OCI-LY3 (cell line): ENCODE measurements at regions not wholly inside any gene's neighbourhood (a gene's known extent, or its start where the extent isn't known, plus 50 kb on each side); places are given as distances from the start of the nearest gene placed in this dataset.

Source experiments
- H2AFZ ChIP-seq: fragments of 200-600, 300-600 bp; shearing (Covaris generic); 2 replicates; pipeline ENCODE4 v1.6.0; 2014; ENCODE audit warnings: antibody characterized with exemption, low read depth, low read length
- H3K27ac ChIP-seq: fragments of 200-600, 300-600 bp; sonication (generic); 2 replicates; pipeline ENCODE4 v1.5.1; 2014; ENCODE audit warnings: mild to moderate bottlenecking, low read length, moderate library complexity, mixed read lengths
- H3K27me3 ChIP-seq: fragments of 200-600, 300-600 bp; sonication (generic); 2 replicates; pipeline ENCODE4 v1.6.1; 2014; ENCODE audit warnings: low read depth, low read length, mixed read lengths
- H3K36me3 ChIP-seq: fragments of 200-600, 300-600 bp; sonication (generic); replicated peaks from 2 replicates; pipeline ENCODE3; 2014; ENCODE audit warnings: low read depth, low read length, mixed read lengths
- H3K4me1 ChIP-seq: fragments of 300-600, 200-600 bp; sonication (generic); 2 replicates; pipeline ENCODE4 v1.6.1; 2014; ENCODE audit warnings: low read length, mixed read lengths
- H3K4me2 ChIP-seq: fragments of 200-600, 300-600 bp; sonication (generic); 2 replicates; pipeline ENCODE4 v1.6.1; 2014; ENCODE audit warnings: low read length, mixed read lengths
- H3K4me3 ChIP-seq: fragments of 300-600, 200-600 bp; sonication (generic); 2 replicates; pipeline ENCODE4 v1.5.1; 2014; ENCODE audit warnings: antibody characterized with exemption, mild to moderate bottlenecking, low read length, moderate library complexity
- H3K79me2 ChIP-seq: fragments of 300-600, 200-600 bp; shearing (Covaris generic); 2 replicates; pipeline ENCODE4 v1.6.1; 2014; ENCODE audit warnings: mild to moderate bottlenecking, low read length, mixed read lengths
- H3K9ac ChIP-seq: fragments of 300-600, 200-600 bp; shearing (Covaris generic); 2 replicates; pipeline ENCODE4 v1.6.0; 2014; ENCODE audit warnings: mild to moderate bottlenecking, low read length, moderate library complexity
- H3K9me3 ChIP-seq: fragments of 200-600, 300-600 bp; shearing (Covaris generic); 2 replicates; pipeline ENCODE4 v1.6.1; 2014; ENCODE audit warnings: low read length, mixed read lengths; ENCODE audit not compliant: insufficient read depth
- H4K20me1 ChIP-seq: fragments of 200-600, 300-600 bp; sonication (generic); 2 replicates; pipeline ENCODE4 v1.6.1; 2016; ENCODE audit warnings: low read length, mixed read lengths; ENCODE audit not compliant: insufficient read depth
- EZH2phosphoT487 ChIP-seq: fragments of 200-600 bp; shearing (Covaris generic); IDR thresholded peaks from 2 replicates; pipeline ENCODE4 v1.6.1; 2018; ENCODE audit warnings: antibody characterized with exemption, mixed run types, low read depth
- TF ChIP-seq, protein P1 (sequence below): fragments of 200-600, 300-600 bp; sonication (generic); IDR thresholded peaks from 2 replicates; pipeline ENCODE4 v1.5.1; 2014; ENCODE audit warnings: antibody characterized with exemption, low read length, low read depth

DNA sequence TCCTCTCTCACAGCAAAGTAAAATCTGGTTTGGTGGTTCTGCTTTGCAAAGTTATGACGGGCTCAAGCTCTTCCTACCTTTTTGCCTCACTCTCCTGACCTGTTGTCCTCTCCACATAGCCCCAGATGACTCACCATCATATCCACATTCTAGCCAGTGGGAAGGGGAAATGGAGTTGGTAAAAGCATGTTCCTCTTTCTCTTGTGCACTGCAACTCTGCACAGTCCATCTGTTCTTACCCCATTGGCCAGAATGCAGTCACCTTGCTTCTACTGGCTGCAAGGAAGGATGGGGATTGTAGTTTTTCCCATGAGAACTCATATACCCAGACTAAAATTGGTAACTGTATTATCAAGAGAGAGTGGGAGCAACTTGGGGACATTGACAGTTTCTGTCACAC is 50.4 kb upstream of the SMIM21 start:
- Histone ChIP-seq H3K4me1 (peaks cover 9% of the 10 kb centered on the region), H3K27ac (no peak overlapping the region), H3K36me3 (no peaks in the 10 kb centered on the region), H4K20me1 (no peaks in the 10 kb centered on the region), H3K27me3 (peaks cover 4% of the 10 kb centered on the region; the same call in 1 of the 2 replicates), H3K4me2 (peak overlapping the region; percentile 35), H3K9me3 (0 out of 2 replicates have a peak, but pooled peaks cover under 1% of the 10 kb centered on the region), H3K4me3 (peak overlapping the region; percentile 14; the same call in 1 of the 2 replicates), H2AFZ (peak overlapping the region; percentile 40; the same call in 1 of the 2 replicates), H3K79me2 (no peaks in the 10 kb centered on the region), H3K9ac (no peak overlapping the region)
- TF ChIP-seq, protein P1, sequence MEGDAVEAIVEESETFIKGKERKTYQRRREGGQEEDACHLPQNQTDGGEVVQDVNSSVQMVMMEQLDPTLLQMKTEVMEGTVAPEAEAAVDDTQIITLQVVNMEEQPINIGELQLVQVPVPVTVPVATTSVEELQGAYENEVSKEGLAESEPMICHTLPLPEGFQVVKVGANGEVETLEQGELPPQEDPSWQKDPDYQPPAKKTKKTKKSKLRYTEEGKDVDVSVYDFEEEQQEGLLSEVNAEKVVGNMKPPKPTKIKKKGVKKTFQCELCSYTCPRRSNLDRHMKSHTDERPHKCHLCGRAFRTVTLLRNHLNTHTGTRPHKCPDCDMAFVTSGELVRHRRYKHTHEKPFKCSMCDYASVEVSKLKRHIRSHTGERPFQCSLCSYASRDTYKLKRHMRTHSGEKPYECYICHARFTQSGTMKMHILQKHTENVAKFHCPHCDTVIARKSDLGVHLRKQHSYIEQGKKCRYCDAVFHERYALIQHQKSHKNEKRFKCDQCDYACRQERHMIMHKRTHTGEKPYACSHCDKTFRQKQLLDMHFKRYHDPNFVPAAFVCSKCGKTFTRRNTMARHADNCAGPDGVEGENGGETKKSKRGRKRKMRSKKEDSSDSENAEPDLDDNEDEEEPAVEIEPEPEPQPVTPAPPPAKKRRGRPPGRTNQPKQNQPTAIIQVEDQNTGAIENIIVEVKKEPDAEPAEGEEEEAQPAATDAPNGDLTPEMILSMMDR, result no peak
- no peak for TF ChIP-seq EZH2phosphoT487
